Stimulated activated CD4-positive, alpha-beta T cell treated with anti-CD3 and anti-CD28 coated beads, Interleukin-2, amount 100 ng/mL, for 4 hours (primary cell): ENCODE measurements at regions not wholly inside any gene's neighbourhood (a gene's known extent, or its start where the extent isn't known, plus 50 kb on each side); places are given as distances from the start of the nearest gene placed in this dataset.
A peak's percentile ranks its signal among the peaks of the same experiment; 100 is the strongest.

ENCODE experiments used
- DNase-seq: peaks from one replicate; pipeline ENCODE4 v3.0.0-alpha.2; 2020; ENCODE audit warnings: low read depth

- DNase-seq, result no peak
Observed at GRCh38 chr2:18182861-18183260, 304.4 kb downstream of the KCNS3 start.

GRCh38 chr2:18180912-18181311 is 302.4 kb downstream of the KCNS3 start:
- DNase-seq, result no peak

GRCh38 chr2:18180031-18180610 is 301.7 kb downstream of the KCNS3 start:
- no peak for DNase-seq

- DNase-seq, result peak; percentile 2
Observed at GRCh38 chr2:18178736-18179349, 300.4 kb downstream of the KCNS3 start.

- DNase-seq, result no peak
Observed at GRCh38 chr2:18176679-18177215, 298.3 kb downstream of the KCNS3 start.

GRCh38 chr2:18172607-18173006 is 294.1 kb downstream of the KCNS3 start:
- DNase-seq, result no peak

GRCh38 chr2:18171191-18172139 is 293.0 kb downstream of the KCNS3 start:
- no peak for DNase-seq

GRCh38 chr2:18170642-18171041 is 292.2 kb downstream of the KCNS3 start:
- DNase-seq, result no peak

- DNase-seq, result no peak
Observed at GRCh38 chr2:18169893-18170175, 291.4 kb downstream of the KCNS3 start.

- DNase-seq, result no peak
Observed at GRCh38 chr2:18169121-18169892, 290.8 kb downstream of the KCNS3 start.

- DNase-seq, result no peak
Observed at GRCh38 chr2:18167871-18168270, 289.4 kb downstream of the KCNS3 start.

- no peak for DNase-seq
Observed at GRCh38 chr2:18161681-18162080, 283.2 kb downstream of the KCNS3 start.

- DNase-seq, result no peak
Observed at GRCh38 chr2:18159896-18160295, 281.4 kb downstream of the KCNS3 start.

- DNase-seq, result no peak
Observed at GRCh38 chr2:18156421-18156820, 278.0 kb downstream of the KCNS3 start.

- DNase-seq, result no peak
Observed at GRCh38 chr2:18156002-18156401, 277.5 kb downstream of the KCNS3 start.

- DNase-seq, result no peak
Observed at GRCh38 chr2:18154812-18155211, 276.3 kb downstream of the KCNS3 start.

GRCh38 chr2:18154259-18154658 is 275.8 kb downstream of the KCNS3 start:
- DNase-seq, result no peak

- no peak for DNase-seq
Observed at GRCh38 chr2:18153741-18154140, 275.3 kb downstream of the KCNS3 start.

GRCh38 chr2:18151237-18151636 is 272.8 kb downstream of the KCNS3 start:
- no peak for DNase-seq

GRCh38 chr2:18149660-18150246 is 271.3 kb downstream of the KCNS3 start:
- no peak for DNase-seq

GRCh38 chr2:18136881-18137475 is 258.5 kb downstream of the KCNS3 start:
- DNase-seq, result no peak
